PC-3 (cell line): ENCODE measurements at regions not wholly inside any gene's neighbourhood (a gene's known extent, or its start where the extent isn't known, plus 50 kb on each side); places are given as distances from the start of the nearest gene placed in this dataset.

Experiments
- EZH2 ChIP-seq: fragments of 300-600 bp; sonication (generic); IDR thresholded peaks from one replicate; pipeline ENCODE4 v1.6.1; 2017; ENCODE audit warnings: antibody characterized with exemption, mild to moderate bottlenecking, low read length; ENCODE audit not compliant: unreplicated experiment
- TF ChIP-seq, protein P1 (sequence below): fragments of 300-600 bp; sonication (generic); conservative IDR thresholded peaks from 2 replicates; pipeline ENCODE4 v1.5.1; 2017; ENCODE audit warnings: antibody characterized with exemption, low read depth, mild to moderate bottlenecking, low read length

DNA sequence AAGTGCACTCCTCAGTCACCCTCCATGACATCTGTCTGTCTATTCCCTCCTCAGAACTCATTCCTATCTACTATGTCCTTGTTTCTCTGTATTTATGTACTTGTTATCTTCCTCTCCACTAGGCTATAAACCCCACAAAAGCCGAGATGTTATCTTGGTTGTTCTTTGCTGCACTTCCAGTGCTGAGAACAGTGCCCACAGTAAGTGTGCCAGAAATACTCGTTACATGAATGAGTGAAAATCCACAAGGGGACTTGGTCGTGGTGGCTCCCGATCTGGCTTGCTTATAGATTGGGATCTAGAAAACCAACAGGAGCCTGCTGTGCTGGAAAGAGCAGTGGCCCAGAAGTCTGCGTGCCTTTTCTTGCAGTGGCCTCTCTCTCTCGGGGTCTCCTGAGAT, 111.9 kb upstream of the PRMT8 start:
- no peak for TF ChIP-seq EZH2
- TF ChIP-seq, protein P1, sequence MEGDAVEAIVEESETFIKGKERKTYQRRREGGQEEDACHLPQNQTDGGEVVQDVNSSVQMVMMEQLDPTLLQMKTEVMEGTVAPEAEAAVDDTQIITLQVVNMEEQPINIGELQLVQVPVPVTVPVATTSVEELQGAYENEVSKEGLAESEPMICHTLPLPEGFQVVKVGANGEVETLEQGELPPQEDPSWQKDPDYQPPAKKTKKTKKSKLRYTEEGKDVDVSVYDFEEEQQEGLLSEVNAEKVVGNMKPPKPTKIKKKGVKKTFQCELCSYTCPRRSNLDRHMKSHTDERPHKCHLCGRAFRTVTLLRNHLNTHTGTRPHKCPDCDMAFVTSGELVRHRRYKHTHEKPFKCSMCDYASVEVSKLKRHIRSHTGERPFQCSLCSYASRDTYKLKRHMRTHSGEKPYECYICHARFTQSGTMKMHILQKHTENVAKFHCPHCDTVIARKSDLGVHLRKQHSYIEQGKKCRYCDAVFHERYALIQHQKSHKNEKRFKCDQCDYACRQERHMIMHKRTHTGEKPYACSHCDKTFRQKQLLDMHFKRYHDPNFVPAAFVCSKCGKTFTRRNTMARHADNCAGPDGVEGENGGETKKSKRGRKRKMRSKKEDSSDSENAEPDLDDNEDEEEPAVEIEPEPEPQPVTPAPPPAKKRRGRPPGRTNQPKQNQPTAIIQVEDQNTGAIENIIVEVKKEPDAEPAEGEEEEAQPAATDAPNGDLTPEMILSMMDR = no peak
